Central memory CD8-positive, alpha-beta T cell (primary cell): ENCODE measurements at regions not wholly inside any gene's neighbourhood (a gene's known extent, or its start where the extent isn't known, plus 50 kb on each side); places are given as distances from the start of the nearest gene placed in this dataset.
A peak's percentile ranks its signal among the peaks of the same experiment; 100 is the strongest.
"Not testable (repeated sequence)": the region's sequence is repeated elsewhere in the genome, so short reads cannot be mapped to it uniquely, and the experiment has no call there.

ENCODE experiments used
- ATAC-seq: fragments of 150-1000 bp; cut with Tn5 transposase; replicated peaks from 2 replicates; pipeline ENCODE4 v1.10.0; 2022; ENCODE audit warnings: mild to moderate bottlenecking, moderate FRiP score, moderate number of reproducible peaks; ENCODE audit not compliant: poor library complexity, severe bottlenecking; ENCODE audit errors: extremely low read depth
- DNase-seq, 2 donors: peaks; one replicate each; pipeline ENCODE4 v3.0.0; 2021; ENCODE audit warnings: low spot score in 2 of 2
- H3K27ac Mint-ChIP-seq: one replicate; pipeline ENCODE4 v1.8.0; 2022; ENCODE audit warnings: low read depth, mild to moderate bottlenecking, moderate library complexity, mixed read lengths
- H3K27me3 Mint-ChIP-seq: one replicate; pipeline ENCODE4 v1.8.0; 2022; ENCODE audit warnings: mixed read lengths
- H3K36me3 Mint-ChIP-seq: one replicate; pipeline ENCODE4 v1.8.0; 2022; ENCODE audit warnings: mild to moderate bottlenecking, moderate library complexity, mixed read lengths; ENCODE audit not compliant: insufficient read depth
- H3K4me1 Mint-ChIP-seq: one replicate; pipeline ENCODE4 v1.8.0; 2022; ENCODE audit warnings: mixed read lengths
- H3K4me3 Mint-ChIP-seq: one replicate; pipeline ENCODE4 v1.8.0; 2022; ENCODE audit warnings: mild to moderate bottlenecking, moderate library complexity, mixed read lengths
- H3K9me3 Mint-ChIP-seq: one replicate; pipeline ENCODE4 v1.8.0; 2022; ENCODE audit warnings: mixed read lengths

DNA sequence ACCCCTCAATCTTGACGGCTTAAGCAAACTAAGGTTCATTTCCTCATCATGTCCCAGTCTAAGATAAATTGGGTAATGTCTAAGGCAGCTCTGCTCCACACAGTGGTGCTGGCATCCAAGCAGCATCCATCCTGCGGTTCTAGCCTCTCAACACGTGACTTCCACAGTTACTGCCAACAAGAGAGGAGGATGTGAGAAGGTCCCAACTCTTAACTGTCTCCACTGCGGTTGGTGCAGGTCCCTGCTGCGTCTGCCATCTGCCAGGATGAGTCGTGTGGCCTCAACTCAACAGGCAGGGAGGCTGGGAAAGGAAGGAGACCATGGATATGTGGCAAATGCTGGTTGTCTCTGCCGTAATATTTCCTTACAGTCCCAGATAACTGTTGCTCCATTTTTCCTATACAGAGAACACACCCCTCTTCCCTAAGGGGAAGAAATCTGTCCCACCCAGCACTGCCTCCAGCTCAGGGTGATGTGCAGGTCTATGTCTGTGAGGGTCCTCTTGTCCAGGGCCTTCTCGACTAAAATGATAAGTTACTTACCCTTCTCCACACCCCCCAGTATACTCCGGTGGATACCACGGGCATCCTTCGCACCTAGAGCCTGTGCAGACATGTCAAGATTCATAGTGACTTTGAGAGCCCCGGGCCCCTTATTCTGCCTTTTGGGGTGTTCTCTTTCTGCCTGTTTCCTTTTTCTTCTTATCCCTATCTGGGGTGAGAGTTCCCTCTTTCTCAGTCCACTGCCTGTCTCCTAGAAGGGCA, 64.7 kb downstream of the KCNJ18 start:
- Mint-ChIP-seq H3K36me3 (no peaks in the 10 kb centered on the region), H3K9me3 (peaks cover 10% of the 10 kb centered on the region), H3K27me3 (no peaks in the 10 kb centered on the region), H3K4me1 (no peaks in the 10 kb centered on the region), H3K4me3 (no peak overlapping the region), H3K27ac (no peak overlapping the region)
- no peak for DNase-seq
- no peak for ATAC-seq

DNA sequence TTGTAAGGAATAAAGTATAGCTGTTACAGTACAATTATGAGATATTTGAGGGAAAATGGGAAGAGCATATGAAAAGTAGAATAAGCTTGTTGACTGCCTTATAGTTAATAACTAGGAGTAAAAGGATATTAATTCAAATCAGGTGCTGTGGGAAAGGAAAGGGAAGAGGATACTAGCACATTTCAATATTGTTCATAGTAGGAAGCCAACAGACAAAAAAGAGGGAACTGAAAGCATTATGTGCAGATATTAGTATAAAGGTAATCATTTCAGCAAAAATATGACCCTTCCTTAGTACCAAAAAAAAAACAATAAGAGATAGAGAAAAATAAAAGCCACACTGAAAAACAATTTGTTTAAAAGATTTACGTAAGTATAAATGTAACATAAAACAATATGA, 67.3 kb downstream of the KCNJ18 start:
- not testable (repeated sequence) for ATAC-seq, H3K36me3 Mint-ChIP-seq, H3K4me1 Mint-ChIP-seq, DNase-seq, H3K4me3 Mint-ChIP-seq, H3K27ac Mint-ChIP-seq, H3K27me3 Mint-ChIP-seq
- peaks cover 10% of the 10 kb centered on the region for H3K9me3 Mint-ChIP-seq

DNA sequence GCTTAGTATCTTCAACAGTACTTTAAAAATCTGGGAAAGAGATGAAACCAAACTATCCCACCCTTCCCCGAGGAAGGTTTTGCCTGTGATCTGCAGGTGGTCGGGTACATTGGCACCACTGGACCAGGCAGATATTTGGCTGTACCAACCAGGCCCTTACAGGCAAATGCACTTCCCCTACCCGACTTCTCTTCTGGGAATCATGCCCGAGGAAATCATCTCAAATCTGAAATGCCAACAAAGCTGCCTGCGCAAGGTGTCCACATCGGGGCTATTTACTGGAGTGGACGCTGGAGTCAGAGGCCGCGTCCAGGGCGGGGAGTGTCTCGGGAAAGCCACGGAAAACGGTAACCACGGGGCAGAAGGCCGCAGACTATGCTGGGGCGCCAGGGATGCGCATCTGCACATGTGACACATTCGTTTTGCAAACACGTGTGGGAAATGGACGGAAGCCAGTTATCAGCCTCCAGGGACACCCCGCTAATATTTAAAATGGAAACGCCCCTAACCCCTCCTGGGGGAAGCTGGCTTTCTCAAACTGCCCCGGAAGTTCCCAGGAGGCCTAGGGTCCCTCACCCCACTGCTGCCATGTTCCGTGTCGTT, 71.5 kb downstream of the KCNJ18 start:
- not testable (repeated sequence) for DNase-seq, H3K36me3 Mint-ChIP-seq, H3K27me3 Mint-ChIP-seq, H3K4me1 Mint-ChIP-seq, H3K27ac Mint-ChIP-seq, ATAC-seq, H3K4me3 Mint-ChIP-seq
- peaks cover 14% of the 10 kb centered on the region for H3K9me3 Mint-ChIP-seq

DNA sequence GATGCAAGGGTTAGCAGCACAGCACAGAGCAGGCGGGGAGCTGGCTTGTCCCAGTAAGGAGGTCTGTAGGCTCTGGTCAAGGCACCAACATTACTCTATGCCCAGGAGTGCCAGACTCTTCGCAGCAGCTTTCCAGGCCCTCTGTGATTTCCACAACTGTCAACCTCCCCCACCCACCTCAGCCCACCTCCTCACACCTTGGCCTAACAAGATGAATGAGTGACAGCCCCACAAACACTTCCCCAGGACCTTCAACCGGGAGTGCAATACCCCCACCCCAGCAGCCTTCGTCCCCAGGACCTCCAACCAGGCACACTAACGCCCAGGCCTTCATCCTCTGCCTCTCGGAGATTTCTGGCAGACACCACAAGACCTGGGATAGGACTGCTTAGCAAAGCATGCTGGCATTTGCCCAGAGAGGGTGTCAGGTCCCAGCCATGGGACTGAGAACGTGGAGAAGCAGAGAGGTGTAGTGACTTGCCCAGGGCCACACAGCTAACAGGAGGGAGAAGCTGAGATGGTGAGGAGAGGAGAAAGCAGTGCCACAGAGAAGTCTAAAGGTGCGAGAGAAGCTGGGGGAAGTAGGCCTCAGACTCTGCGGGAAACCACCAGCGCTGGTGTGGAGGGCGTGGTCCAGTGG, 73.4 kb downstream of the KCNJ18 start:
- ATAC-seq, DNase-seq, H3K27me3 Mint-ChIP-seq, H3K36me3 Mint-ChIP-seq, H3K9me3 Mint-ChIP-seq, H3K4me3 Mint-ChIP-seq, H3K4me1 Mint-ChIP-seq, H3K27ac Mint-ChIP-seq: not testable (repeated sequence)

DNA sequence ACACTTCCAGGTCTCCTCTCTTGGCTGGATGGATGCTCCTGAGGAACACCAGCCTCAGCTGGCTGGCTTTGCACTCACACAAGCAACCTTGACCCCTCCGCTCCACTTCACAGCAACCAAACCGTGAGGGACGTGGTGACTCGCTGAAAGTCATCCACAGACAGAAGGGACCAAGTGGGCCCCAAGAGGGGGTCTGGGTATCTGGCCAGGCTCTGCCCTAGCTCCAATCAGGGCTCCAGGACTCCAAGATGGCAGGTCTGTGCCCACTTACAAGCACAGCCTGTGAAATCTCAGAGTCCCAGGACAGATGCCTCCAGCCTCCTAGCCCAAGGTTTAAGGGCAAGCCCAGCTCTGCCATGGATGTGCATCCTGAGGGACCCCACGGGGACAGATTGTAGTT, 74.2 kb downstream of the KCNJ18 start:
- not testable (repeated sequence) for DNase-seq, H3K4me3 Mint-ChIP-seq

DNA sequence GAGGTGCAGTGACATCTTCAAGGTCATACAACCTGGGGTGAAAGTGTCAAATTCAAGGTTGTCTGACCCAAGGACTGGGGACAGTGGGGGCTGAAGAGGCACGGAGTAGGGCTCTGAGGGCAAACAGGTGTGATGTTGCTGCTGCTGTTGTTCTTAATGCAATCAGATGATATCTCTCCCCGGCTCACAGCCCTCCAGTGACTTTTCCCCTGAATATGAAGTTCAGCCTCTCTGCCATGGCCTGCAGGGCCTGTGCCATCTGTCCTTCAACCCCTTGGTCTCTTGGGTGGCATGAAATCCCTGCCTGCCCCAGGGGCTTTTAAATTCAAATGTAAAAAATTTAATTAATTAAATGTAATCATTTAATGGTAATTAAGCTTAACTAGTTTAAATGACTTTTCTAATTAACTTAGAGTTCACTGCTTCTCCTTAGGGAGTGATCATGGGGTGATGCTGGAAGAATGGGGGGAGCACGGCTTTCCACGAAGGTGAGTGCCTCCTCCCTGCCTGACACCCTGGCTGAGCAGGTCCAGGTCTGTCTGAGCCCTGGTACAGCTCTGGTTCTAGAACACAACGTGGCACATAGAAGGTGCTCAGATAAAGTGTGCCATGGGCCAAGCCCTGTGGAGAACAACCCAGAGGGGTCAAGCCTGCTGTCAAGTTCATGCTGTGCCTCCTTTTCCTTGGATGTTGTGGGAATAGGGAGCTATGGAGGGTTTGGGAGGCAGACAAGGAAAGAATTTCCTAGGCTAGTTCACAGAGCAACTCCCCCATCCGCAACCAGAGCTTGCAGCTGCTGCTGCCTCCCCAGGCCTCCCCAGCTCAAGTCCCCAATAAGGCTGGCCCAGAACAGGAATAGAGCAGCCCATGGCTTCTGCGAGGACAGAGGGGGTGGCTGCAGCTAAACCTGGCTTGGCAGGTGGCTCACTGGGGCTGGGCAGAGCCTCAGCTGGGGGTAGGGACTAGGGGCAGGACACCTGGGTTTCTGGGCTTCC, 75.1 kb downstream of the KCNJ18 start:
- DNase-seq, ATAC-seq, H3K36me3 Mint-ChIP-seq, H3K4me3 Mint-ChIP-seq, H3K27ac Mint-ChIP-seq, H3K9me3 Mint-ChIP-seq, H3K4me1 Mint-ChIP-seq, H3K27me3 Mint-ChIP-seq: not testable (repeated sequence)

More for the DNA sequence above, 74.2 kb downstream of the KCNJ18 start:
- H3K27me3 Mint-ChIP-seq, H3K9me3 Mint-ChIP-seq, H3K36me3 Mint-ChIP-seq, H3K27ac Mint-ChIP-seq, ATAC-seq, H3K4me1 Mint-ChIP-seq: not testable (repeated sequence)

DNA sequence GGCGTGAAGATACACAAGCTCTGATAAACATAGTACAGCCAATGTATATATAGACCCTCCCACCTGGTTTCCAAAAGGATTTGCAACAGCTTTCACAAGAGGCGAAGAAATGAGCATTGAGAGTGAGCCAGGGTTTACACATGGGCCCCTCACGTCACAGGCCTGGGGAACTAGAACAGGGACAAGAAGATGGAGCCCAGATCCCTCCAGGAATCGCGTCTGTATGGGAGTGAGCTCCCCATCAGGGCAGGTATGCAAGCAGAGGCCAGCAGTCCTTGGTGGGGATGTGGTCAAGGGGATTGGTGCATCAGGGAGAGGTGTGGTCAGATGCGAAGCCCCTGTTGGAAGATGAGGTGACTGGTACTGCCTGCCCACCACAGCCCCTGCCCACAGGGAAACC, 75.9 kb downstream of the KCNJ18 start:
- H3K9me3 Mint-ChIP-seq, H3K4me3 Mint-ChIP-seq, DNase-seq, H3K4me1 Mint-ChIP-seq, H3K27me3 Mint-ChIP-seq, H3K36me3 Mint-ChIP-seq, H3K27ac Mint-ChIP-seq, ATAC-seq: not testable (repeated sequence)

DNA sequence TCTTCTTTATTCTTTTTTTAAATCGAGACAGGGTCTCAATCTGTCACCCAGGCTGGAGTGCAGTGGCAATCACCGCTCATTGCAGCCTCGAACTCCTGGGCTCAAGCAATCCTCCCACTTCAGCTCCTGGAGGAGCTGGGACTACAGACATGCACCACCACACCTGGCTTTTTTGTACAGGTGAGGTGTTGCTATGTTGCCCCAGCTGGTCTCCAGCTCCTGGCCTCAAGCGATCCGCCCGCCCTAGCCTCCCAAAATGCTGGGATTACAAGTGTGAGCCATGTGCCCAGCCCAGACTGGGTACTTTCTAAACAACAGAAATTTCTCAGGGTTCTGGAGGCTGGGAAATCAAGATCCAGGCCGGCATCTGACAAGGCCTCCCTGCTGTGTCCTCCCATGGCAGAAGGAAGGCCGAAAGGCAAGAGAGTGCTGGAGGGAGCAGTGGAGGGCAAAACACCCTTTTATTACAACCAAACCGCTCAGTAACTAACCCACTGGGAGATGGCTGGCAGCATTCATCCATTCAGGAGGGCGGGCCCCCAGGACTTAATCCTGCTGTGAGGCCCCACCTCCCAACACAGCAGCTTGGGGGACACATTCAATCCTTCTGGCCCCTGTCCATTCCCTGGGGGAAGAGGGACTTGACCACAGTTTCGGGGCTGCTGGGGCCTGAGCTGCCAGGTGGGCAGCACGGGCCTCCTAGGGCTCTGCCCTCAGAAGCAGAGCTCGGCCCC, 76.6 kb downstream of the KCNJ18 start:
- H3K9me3 Mint-ChIP-seq, H3K27me3 Mint-ChIP-seq, H3K4me1 Mint-ChIP-seq, H3K27ac Mint-ChIP-seq, H3K36me3 Mint-ChIP-seq, H3K4me3 Mint-ChIP-seq, DNase-seq, ATAC-seq: not testable (repeated sequence)

DNA sequence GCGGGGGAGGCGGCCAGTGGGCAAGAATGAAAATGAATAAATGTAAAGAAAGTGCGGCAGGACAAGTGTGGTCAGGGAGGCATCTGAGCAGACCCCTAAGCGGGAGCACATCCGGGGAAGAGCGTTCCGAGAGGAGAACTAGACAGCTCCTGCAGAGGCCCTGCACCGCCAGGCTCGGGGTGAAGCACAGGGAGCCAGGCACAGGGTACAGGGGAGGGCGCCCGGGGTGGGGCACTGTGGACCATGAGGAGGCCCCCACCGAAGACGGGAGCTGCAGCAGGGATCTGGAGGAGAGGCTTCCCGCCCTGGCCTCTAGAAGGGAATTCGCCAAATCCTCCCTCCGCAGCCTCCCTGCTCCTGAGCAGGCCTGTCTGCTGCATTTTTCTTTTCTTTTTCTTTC, 77.5 kb downstream of the KCNJ18 start:
- not testable (repeated sequence) for ATAC-seq, H3K27me3 Mint-ChIP-seq, H3K36me3 Mint-ChIP-seq, H3K4me3 Mint-ChIP-seq, DNase-seq, H3K9me3 Mint-ChIP-seq, H3K27ac Mint-ChIP-seq, H3K4me1 Mint-ChIP-seq

DNA sequence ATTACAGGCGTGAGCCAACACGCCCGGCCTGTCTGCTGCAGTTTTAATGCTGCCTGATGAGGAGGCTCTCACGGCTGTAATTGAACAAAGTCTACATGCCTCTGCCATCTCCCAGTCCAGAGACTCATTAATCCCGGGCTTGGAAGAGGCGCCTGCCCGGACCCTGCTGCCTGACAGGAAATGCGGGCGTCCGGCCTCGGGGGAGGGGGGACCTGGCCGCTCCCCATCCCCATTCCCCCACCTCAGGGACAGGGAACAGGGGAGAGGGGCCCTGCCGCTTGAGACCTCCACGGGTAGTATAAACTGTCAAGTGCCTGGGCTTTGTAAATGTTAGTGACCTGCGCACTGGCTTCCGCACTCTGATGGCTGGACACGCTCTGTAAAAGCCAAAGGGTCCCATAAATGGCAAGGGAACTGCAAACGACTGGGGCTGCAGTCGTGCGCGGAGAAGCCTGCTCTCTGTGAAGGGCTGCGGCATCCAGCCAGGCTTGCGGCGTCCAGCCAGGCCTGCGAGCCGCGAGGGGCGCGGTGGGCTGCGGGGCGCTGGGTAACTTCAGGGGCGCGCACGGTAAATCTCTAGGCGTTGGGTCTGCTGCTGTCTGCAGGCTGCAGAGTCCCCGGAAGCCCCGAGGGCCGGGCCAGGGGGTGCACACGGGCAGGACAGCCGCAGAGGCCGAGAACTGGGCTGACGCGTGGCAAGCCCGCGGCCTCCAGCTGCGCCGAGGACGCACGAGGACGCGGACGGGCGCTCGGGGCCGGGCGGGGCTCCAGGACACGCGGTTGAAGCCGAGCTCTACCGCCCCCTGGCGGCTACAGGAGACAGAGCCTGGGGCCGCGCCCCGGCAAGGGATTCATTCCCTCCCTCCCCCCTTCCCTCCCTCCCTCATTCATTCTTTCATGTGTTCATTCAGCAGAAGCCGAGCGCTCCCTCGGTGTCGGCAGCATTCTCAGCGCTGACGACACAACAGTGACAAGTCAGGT, 78.4 kb downstream of the KCNJ18 start:
- H3K4me3 Mint-ChIP-seq, DNase-seq, H3K27me3 Mint-ChIP-seq, H3K27ac Mint-ChIP-seq, H3K36me3 Mint-ChIP-seq, H3K4me1 Mint-ChIP-seq, H3K9me3 Mint-ChIP-seq: not testable (repeated sequence)
- ATAC-seq, result peak; percentile 85

DNA sequence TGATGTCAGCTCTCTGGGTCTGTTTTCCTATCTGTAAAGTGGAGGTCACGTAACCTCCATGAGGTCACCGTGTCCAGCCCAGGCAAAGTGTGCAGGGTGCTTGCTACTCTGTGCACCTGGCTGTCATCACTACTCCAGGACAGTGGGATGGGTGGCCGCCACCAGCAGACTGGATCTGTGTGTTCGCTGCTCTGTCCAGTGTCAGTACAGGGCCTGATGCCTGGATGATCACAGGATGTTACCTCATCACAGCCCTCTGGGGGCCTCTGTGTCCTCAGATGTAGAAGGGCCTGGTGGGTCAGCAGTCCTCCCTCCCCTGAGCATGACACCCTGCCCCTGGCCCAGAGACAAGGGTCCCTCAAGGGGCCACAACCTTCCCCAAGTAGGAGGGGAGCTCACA, 80.0 kb downstream of the KCNJ18 start:
- Mint-ChIP-seq H3K4me1 (no peaks in the 10 kb centered on the region), H3K4me3 (no peak overlapping the region), H3K27me3 (no peaks in the 10 kb centered on the region), H3K9me3 (peaks cover 5% of the 10 kb centered on the region), H3K36me3 (no peaks in the 10 kb centered on the region), H3K27ac (no peak overlapping the region)
- ATAC-seq (no peak), DNase-seq (no peak)
